ENCODE measurements at regions not wholly inside any gene's neighbourhood (a gene's known extent, or its start where the extent isn't known, plus 50 kb on each side); places are given as distances from the start of the nearest gene placed in this dataset.

- FAIRE-seq (no peak), DNase-seq (ENCODE audit: low read depth in 1 of 2, low spot score in 2 of 2) (no peak)
- H3K4me1 ChIP-seq (replicated peaks in 1 of 4; ENCODE audit: control insufficient read depth in 3 of 4, insufficient read depth in 4 of 4, low read length in 3 of 4): no peaks in the 10 kb centered on the region
- no peak overlapping the region for H2BK12ac ChIP-seq (ENCODE audit: low read depth, low read length)
- no peak overlapping the region for H3K56ac ChIP-seq (replicated peaks; ENCODE audit: insufficient read length, low read depth, low read length)
- no peaks in the 10 kb centered on the region for H3K79me1 ChIP-seq (ENCODE audit: low read depth, low read length)
- H3K23ac ChIP-seq (ENCODE audit: insufficient read length): no peak overlapping the region
- no peak overlapping the region for H4K91ac ChIP-seq (replicated peaks; ENCODE audit: insufficient read length, low read length)
- no peak overlapping the region for H4K5ac ChIP-seq (ENCODE audit: insufficient read length, low read depth, low read length)
- no peaks in the 10 kb centered on the region for H4K20me1 ChIP-seq (replicated peaks in 1 of 2; ENCODE audit: control insufficient read depth in 1 of 2, insufficient read depth in 2 of 2, low read length in 2 of 2)
- no peak overlapping the region for H2BK20ac ChIP-seq (ENCODE audit: low read length)
- H2BK5ac ChIP-seq (ENCODE audit: low read depth, low read length): no peak overlapping the region
- H2BK120ac ChIP-seq (replicated peaks; ENCODE audit: low read depth, low read length): no peak overlapping the region
- no peaks in the 10 kb centered on the region for H3K79me2 ChIP-seq (ENCODE audit: control insufficient read depth in 1 of 2, insufficient read depth in 2 of 2, low read length in 2 of 2)
- no peaks in the 10 kb centered on the region for H3K23me2 ChIP-seq (ENCODE audit: low read depth, low read length)
- ChIA-PET POLR2A (ENCODE audit: partially characterized antibody) (no interaction called here), CTCF (ENCODE audit: partially characterized antibody) (interaction anchor here (0.9 to 1.3 kb wide), 2 partner anchors 11 to 12 kb away, joined by 3 read pairs; no protein-coding TSS in a partner anchor)
- no peaks in the 10 kb centered on the region for H3K36me3 ChIP-seq (ENCODE audit: control insufficient read depth in 2 of 4, insufficient read depth in 4 of 4, low read length in 3 of 4)
- no peak overlapping the region for H3K14ac ChIP-seq (ENCODE audit: insufficient read length)
- TF ChIP-seq MAFK (IDR thresholded peaks at IDR 0.05; ENCODE audit: low read depth, low read length): no peak
- no peak for TF ChIP-seq CHD1 (IDR thresholded peaks at IDR 0.05; ENCODE audit: low read depth, low read length)
- TF ChIP-seq CBX8 (IDR thresholded peaks at IDR 0.05; ENCODE audit: borderline replicate concordance, low read depth, low read length): no peak
- no peak for TF ChIP-seq CEBPB (IDR thresholded peaks at IDR 0.05; ENCODE audit: low read depth, low read length)
- TF ChIP-seq SIRT6 (IDR thresholded peaks at IDR 0.05; ENCODE audit: low read length): no peak
- TF ChIP-seq RFX5 (IDR thresholded peaks at IDR 0.05; ENCODE audit: borderline replicate concordance, low read depth, low read length): no peak
- no peak for TF ChIP-seq TEAD4 (IDR thresholded peaks at IDR 0.05; ENCODE audit: low read depth, low read length)
- no peak for TF ChIP-seq KDM1A (IDR thresholded peaks at IDR 0.05; ENCODE audit: borderline replicate concordance, low read length)
- no peak for TF ChIP-seq SIN3A (conservative IDR thresholded peaks at IDR 0.05 in 1 of 2, IDR thresholded peaks at IDR 0.05 in 1 of 2; ENCODE audit: low read depth in 1 of 2, low read length in 2 of 2)
- TF ChIP-seq HDAC6 (IDR thresholded peaks at IDR 0.05; ENCODE audit: low read depth, low read length): no peak
- no peak for TF ChIP-seq FOSL1 (IDR thresholded peaks at IDR 0.05; ENCODE audit: insufficient read depth, low read depth, low read length)
- TF ChIP-seq SIX5 (IDR thresholded peaks at IDR 0.05; ENCODE audit: low read depth, low read length): no peak
- TF ChIP-seq SP1 (IDR thresholded peaks at IDR 0.05; ENCODE audit: low read depth, low read length): no peak
- no peak for TF ChIP-seq CTBP2 (IDR thresholded peaks at IDR 0.05; ENCODE audit: borderline replicate concordance, insufficient read depth, insufficient read length, low read length)
- TF ChIP-seq TBP (IDR thresholded peaks at IDR 0.05; ENCODE audit: low read depth, low read length): no peak
- TF ChIP-seq JUND (IDR thresholded peaks at IDR 0.05; ENCODE audit: low read length): no peak
- no peak for TF ChIP-seq POLR2A (IDR thresholded peaks at IDR 0.05; ENCODE audit: control extremely low read depth in 1 of 2, low read depth in 2 of 2, low read length in 2 of 2)
- no peak overlapping the region for H3K9ac ChIP-seq (replicated peaks in 1 of 4; ENCODE audit: extremely low read depth in 1 of 4, low read depth in 3 of 4, low read length in 3 of 4)
- H3K27me3 ChIP-seq (replicated peaks in 1 of 4; ENCODE audit: control insufficient read depth in 3 of 4, extremely low read depth in 1 of 4, insufficient read depth in 3 of 4, low read length in 3 of 4): no peaks in the 10 kb centered on the region
- H4K8ac ChIP-seq (ENCODE audit: extremely low read depth, insufficient read depth, low read length): no peak overlapping the region
- H2AK5ac ChIP-seq (ENCODE audit: low read depth, low read length): no peak overlapping the region
- no peak overlapping the region for H2BK15ac ChIP-seq (ENCODE audit: low read length)
- no peak overlapping the region for H3K4me2 ChIP-seq (ENCODE audit: insufficient read depth in 1 of 2, low read depth in 2 of 2, low read length in 2 of 2)
- no peak overlapping the region for H2AFZ ChIP-seq (ENCODE audit: low read length)
- H3K4ac ChIP-seq (replicated peaks; ENCODE audit: insufficient read length, low read depth, low read length): no peak overlapping the region
- H3K18ac ChIP-seq (ENCODE audit: extremely low read depth, low read length): no peak overlapping the region
- 90% methylated on average over 3 of the region's 3 CpGs; no CpG with 5 or more reads in 1 of the 2 experiments for whole genome bisulfite sequencing, 2 experiments (ENCODE audit: extremely low coverage in 1 of 2, insufficient coverage in 1 of 2, insufficient read length in 1 of 2, insufficient replicate concordance in 2 of 2, low coverage in 1 of 2, low lambda C conversion rate in 2 of 2, missing lambda C conversion rate in 1 of 2)
- no peaks in the 10 kb centered on the region for H3K9me3 ChIP-seq (ENCODE audit: insufficient read depth in 2 of 2, low read depth in 1 of 2, low read length in 1 of 2)
- H3K4me3 ChIP-seq (ENCODE audit: extremely low read depth in 1 of 4, insufficient read depth in 2 of 4, low read depth in 3 of 4, low read length in 4 of 4): no peak overlapping the region
- H3K27ac ChIP-seq (ENCODE audit: low read depth, low read length): no peak overlapping the region
These were observed 201.2 kb downstream of the MTRR start for GRCh38 chr5:8070138-8070537.

Data from H1 (cell line).